Adrenal gland (tissue), 9 donors: ENCODE measurements at regions not wholly inside any gene's neighbourhood (a gene's known extent, or its start where the extent isn't known, plus 50 kb on each side); places are given as distances from the start of the nearest gene placed in this dataset.

Source experiments
- DNase-seq, 7 donors: peaks; one replicate each; pipeline ENCODE4 v3.0.0-alpha.2; 2019 to 2020
- H3K27ac ChIP-seq, 5 donors: fragments of 200-600 bp; sonication (generic) in 4 of 5; 1 replicate in 3 of 5; 2 replicates in 2 of 5; pipeline versions ENCODE4 v1.5.1 to v1.8.0; 2016 to 2020; ENCODE audit warnings: mild to moderate bottlenecking in 1 of 5
- H3K27me3 ChIP-seq: fragments of 200-600 bp; 2 replicates; pipeline ENCODE4 v1.8.0; 2021
- H3K36me3 ChIP-seq, 2 donors: fragments of 200-600 bp; replicated peaks in 1 of 2; 1 replicate in 1 of 2; 2 replicates in 1 of 2; pipeline versions ENCODE4 v1.5.1 to v1.8.0; 2018 to 2022
- H3K4me1 ChIP-seq, 2 donors: fragments of 200-600 bp; replicated peaks in 1 of 2; 1 replicate in 1 of 2; 2 replicates in 1 of 2; pipeline versions ENCODE4 v1.5.1 to v1.8.0; 2018 to 2021
- H3K4me3 ChIP-seq, 4 donors: fragments of 200-600 bp; sonication (generic) in 3 of 4; one replicate each; pipeline ENCODE4 v1.5.1; 2016 to 2018
- H3K9me3 ChIP-seq, 3 donors: fragments of 200-600 bp; sonication (generic) in 1 of 3; replicated peaks in 1 of 3; 1 replicate in 2 of 3; 2 replicates in 1 of 3; pipeline versions ENCODE4 v1.5.1 to v1.8.0; 2016 to 2021
- POLR2A ChIP-seq, 2 donors: fragments of 450-650 bp; IDR thresholded peaks; one replicate each; pipeline ENCODE4 v1.6.1; 2017; ENCODE audit warnings: antibody characterized with exemption in 2 of 2, mild to moderate bottlenecking in 2 of 2, moderate library complexity in 1 of 2
- WGBS, 4 donors: extraction: QIAGEN DNeasy Blood & Tissue Kit in 2 of 4; methylation state at CpG; one replicate each; pipeline versions ENCODE4 v1.1.5 to v1.1.7; 2013 to 2017; 5-methylcytosine and 5-hydroxymethylcytosine counted together
- intact Hi-C, 2 donors: fragments of 100-400 bp; cut with DNase I; formaldehyde crosslinking; loops; one replicate each; pipeline versions ENCODE4 v1.14.1 to v1.15.0; 2022 to 2023
- TF ChIP-seq, protein P1 (sequence below), 6 experiments: fragments of 450-650 bp in 4 of 6; fragments of 200-600 bp in 2 of 6; sonication (generic) in 1 of 6; IDR thresholded peaks; 1 replicate in 5 of 6; 2 replicates in 1 of 6; pipeline versions ENCODE4 v1.5.1 to v1.8.0; 2016 to 2021; ENCODE audit warnings: antibody characterized with exemption in 6 of 6, mild to moderate bottlenecking in 2 of 6, moderate library complexity in 1 of 6
- donor health status: healthy with polysubstance abuse.
- donor health status: Bipolar disorder and iron deficiency.
- donor health status: DM: yes; HTN: yes; CAD: no.
- donor health status: DM: no; HTN: no; CAD: no.
- donor health status: DM: no; HTN: no; CAD: no.

- TF ChIP-seq, protein P1, sequence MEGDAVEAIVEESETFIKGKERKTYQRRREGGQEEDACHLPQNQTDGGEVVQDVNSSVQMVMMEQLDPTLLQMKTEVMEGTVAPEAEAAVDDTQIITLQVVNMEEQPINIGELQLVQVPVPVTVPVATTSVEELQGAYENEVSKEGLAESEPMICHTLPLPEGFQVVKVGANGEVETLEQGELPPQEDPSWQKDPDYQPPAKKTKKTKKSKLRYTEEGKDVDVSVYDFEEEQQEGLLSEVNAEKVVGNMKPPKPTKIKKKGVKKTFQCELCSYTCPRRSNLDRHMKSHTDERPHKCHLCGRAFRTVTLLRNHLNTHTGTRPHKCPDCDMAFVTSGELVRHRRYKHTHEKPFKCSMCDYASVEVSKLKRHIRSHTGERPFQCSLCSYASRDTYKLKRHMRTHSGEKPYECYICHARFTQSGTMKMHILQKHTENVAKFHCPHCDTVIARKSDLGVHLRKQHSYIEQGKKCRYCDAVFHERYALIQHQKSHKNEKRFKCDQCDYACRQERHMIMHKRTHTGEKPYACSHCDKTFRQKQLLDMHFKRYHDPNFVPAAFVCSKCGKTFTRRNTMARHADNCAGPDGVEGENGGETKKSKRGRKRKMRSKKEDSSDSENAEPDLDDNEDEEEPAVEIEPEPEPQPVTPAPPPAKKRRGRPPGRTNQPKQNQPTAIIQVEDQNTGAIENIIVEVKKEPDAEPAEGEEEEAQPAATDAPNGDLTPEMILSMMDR (IDR thresholded peaks at IDR 0.05), result no peak
- DNase-seq, result no peak
- intact Hi-C loops, result loop anchor here (10.0 kb wide), 2 partner anchors 774 to 1064 kb away; no protein-coding TSS in a partner anchor
Observed at GRCh38 chr6:44650947-44651346, 263.4 kb downstream of the CDC5L start.

GRCh38 chr6:44651604-44652003 is 264.1 kb downstream of the CDC5L start:
- TF ChIP-seq, protein P1 (IDR thresholded peaks at IDR 0.05), result no peak
- no peak for TF ChIP-seq POLR2A (IDR thresholded peaks at IDR 0.05)
- Histone ChIP-seq H3K27me3 (no peaks in the 10 kb centered on the region), H3K27ac (no peak overlapping the region), H3K9me3 (no peaks in the 10 kb centered on the region), H3K4me1 (peaks cover 0 to 6% of the 10 kb centered on the region in 2 donors), H3K4me3 (no peak overlapping the region), H3K36me3 (no peaks in the 10 kb centered on the region)
- intact Hi-C loops, result loop anchor here (10.0 kb wide), 2 partner anchors 773 to 1063 kb away; no protein-coding TSS in a partner anchor
- 89 to 95% (median 91%) methylated on average over 15 of the region's 15 CpGs for WGBS, 4 donors
- DNase-seq, result no peak

More at GRCh38 chr6:44650947-44651346, 263.4 kb downstream of the CDC5L start:
- Histone ChIP-seq H3K27ac (no peak overlapping the region), H3K4me3 (no peak overlapping the region), H3K36me3 (no peaks in the 10 kb centered on the region), H3K27me3 (no peaks in the 10 kb centered on the region), H3K9me3 (no peaks in the 10 kb centered on the region), H3K4me1 (peaks cover 0 to 6% of the 10 kb centered on the region in 2 donors)
- 90 to 92% (median 91%) methylated on average over 5 of the region's 5 CpGs for WGBS, 4 donors

GRCh38 chr6:44652547-44652946 is 265.0 kb downstream of the CDC5L start:
- TF ChIP-seq, protein P1 (IDR thresholded peaks at IDR 0.05), result no peak
- Histone ChIP-seq H3K4me1 (peaks cover 0 to 6% of the 10 kb centered on the region in 2 donors), H3K27ac (no peak overlapping the region), H3K27me3 (no peaks in the 10 kb centered on the region), H3K36me3 (no peaks in the 10 kb centered on the region), H3K9me3 (no peaks in the 10 kb centered on the region), H3K4me3 (no peak overlapping the region)
- no peak for DNase-seq
- WGBS, 4 donors, result 73 to 100% (median 96%) methylated on average over 1 of the region's 1 CpG
- intact Hi-C loops, result loop anchor here (10.0 kb wide), 2 partner anchors 772 to 1062 kb away; no protein-coding TSS in a partner anchor

DNA sequence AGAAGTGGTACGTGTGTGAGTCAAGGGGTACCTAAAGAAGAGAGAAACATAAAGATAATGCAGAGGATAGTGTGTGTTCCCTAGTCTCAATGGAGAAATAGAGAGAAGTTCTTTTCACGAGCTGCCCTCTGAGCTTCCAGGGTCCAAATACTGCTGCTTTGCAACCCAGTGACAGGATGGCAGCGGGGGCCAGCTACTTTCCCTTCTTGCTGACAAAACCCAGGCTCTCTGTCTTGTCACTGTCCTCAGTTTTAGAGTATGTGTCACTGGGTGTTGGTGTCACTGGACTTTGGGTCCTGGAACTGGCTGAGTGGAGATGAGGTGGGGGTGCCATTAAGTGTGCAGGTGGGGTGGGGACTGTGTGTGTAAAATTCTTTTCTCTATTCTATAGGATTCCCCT is 265.6 kb downstream of the CDC5L start:
- no peak for DNase-seq
- Histone ChIP-seq H3K27me3 (no peaks in the 10 kb centered on the region), H3K27ac (no peak overlapping the region), H3K36me3 (no peaks in the 10 kb centered on the region), H3K9me3 (no peaks in the 10 kb centered on the region), H3K4me1 (peaks cover 0 to 6% of the 10 kb centered on the region in 2 donors), H3K4me3 (no peak overlapping the region)
- 75 to 94% (median 90%) methylated on average over 3 of the region's 3 CpGs for WGBS, 4 donors
- no peak for TF ChIP-seq POLR2A (IDR thresholded peaks at IDR 0.05)
- TF ChIP-seq, protein P1 (IDR thresholded peaks at IDR 0.05), result no peak
- intact Hi-C loops, result loop anchor here (10.0 kb wide), 2 partner anchors 772 to 1062 kb away; no protein-coding TSS in a partner anchor
